ENCODE measurements at regions not wholly inside any gene's neighbourhood (a gene's known extent, or its start where the extent isn't known, plus 50 kb on each side); places are given as distances from the start of the nearest gene placed in this dataset.
"Not testable (repeated sequence)": the region's sequence is repeated elsewhere in the genome, so short reads cannot be mapped to it uniquely, and the experiment has no call there.

GRCh38 chr2:61736953-61737352, 116.9 kb downstream of the FAM161A start:
- no peak overlapping the region for H3K4me3 Mint-ChIP-seq
- ATAC-seq, result no peak
- H3K9me3 Mint-ChIP-seq, result no peaks in the 10 kb centered on the region
- H3K27ac Mint-ChIP-seq, result no peak overlapping the region
- no peaks in the 10 kb centered on the region for H3K27me3 Mint-ChIP-seq
- no peaks in the 10 kb centered on the region for H3K4me1 Mint-ChIP-seq
- DNase-seq, result no peak

- Mint-ChIP-seq H3K4me3 (no peak overlapping the region), H3K27ac (no peak overlapping the region), H3K9me3 (no peaks in the 10 kb centered on the region), H3K27me3 (no peaks in the 10 kb centered on the region), H3K4me1 (no peaks in the 10 kb centered on the region)
- ATAC-seq, result no peak
- DNase-seq, result no peak
Observed at GRCh38 chr2:61733563-61733962, 120.3 kb downstream of the FAM161A start.

- Mint-ChIP-seq H3K4me3 (no peak overlapping the region), H3K27me3 (no peaks in the 10 kb centered on the region), H3K9me3 (peaks cover 3 to 4% of the 10 kb centered on the region in 2 donors)
Observed at GRCh38 chr2:61732787-61733186, 121.1 kb downstream of the FAM161A start.

GRCh38 chr2:61727746-61728145, 126.1 kb downstream of the FAM161A start:
- Mint-ChIP-seq H3K9me3 (peaks cover 19 to 22% of the 10 kb centered on the region in 2 donors), H3K27ac (no peak overlapping the region), H3K27me3 (no peaks in the 10 kb centered on the region), H3K4me1 (peaks cover 14% of the 10 kb centered on the region), H3K4me3 (no peak overlapping the region)
- ATAC-seq (peak; percentile 52), DNase-seq (no peak)

More at GRCh38 chr2:61732787-61733186, 121.1 kb downstream of the FAM161A start:
- no peak for DNase-seq
- no peak overlapping the region for H3K27ac Mint-ChIP-seq
- no peak for ATAC-seq
- peaks cover 2% of the 10 kb centered on the region for H3K4me1 Mint-ChIP-seq

GRCh38 chr2:61726456-61727209, 127.2 kb downstream of the FAM161A start:
- ATAC-seq, result no peak

GRCh38 chr2:61723364-61723763, 130.5 kb downstream of the FAM161A start:
- H3K27ac Mint-ChIP-seq, H3K4me3 Mint-ChIP-seq, ATAC-seq, DNase-seq, H3K27me3 Mint-ChIP-seq: not testable (repeated sequence)
- Mint-ChIP-seq H3K9me3 (peaks cover 19 to 22% of the 10 kb centered on the region in 2 donors), H3K4me1 (peaks cover 14% of the 10 kb centered on the region)

More at GRCh38 chr2:61726456-61727209, 127.2 kb downstream of the FAM161A start:
- peaks cover 14% of the 10 kb centered on the region for H3K4me1 Mint-ChIP-seq
- no peak for DNase-seq
- H3K27me3 Mint-ChIP-seq, result no peaks in the 10 kb centered on the region
- no peak overlapping the region for H3K27ac Mint-ChIP-seq
- H3K9me3 Mint-ChIP-seq, result peaks cover 19 to 22% of the 10 kb centered on the region in 2 donors
- H3K4me3 Mint-ChIP-seq, result no peak overlapping the region

- Mint-ChIP-seq H3K4me1 (peaks cover 12% of the 10 kb centered on the region), H3K4me3 (no peak overlapping the region), H3K27me3 (peaks cover 7% of the 10 kb centered on the region), H3K27ac (no peak overlapping the region), H3K9me3 (peaks cover 16 to 19% of the 10 kb centered on the region in 2 donors)
- DNase-seq, result no peak
- no peak for ATAC-seq
Observed at GRCh38 chr2:61722800-61723199, 131.1 kb downstream of the FAM161A start.

GRCh38 chr2:61722318-61722717, 131.5 kb downstream of the FAM161A start:
- H3K4me1 Mint-ChIP-seq, result peaks cover 8% of the 10 kb centered on the region
- H3K27me3 Mint-ChIP-seq, result peaks cover 8% of the 10 kb centered on the region
- H3K4me3 Mint-ChIP-seq, result no peak overlapping the region
- ATAC-seq (no peak), DNase-seq (no peak)
- no peak overlapping the region for H3K27ac Mint-ChIP-seq
- peaks cover 11 to 14% of the 10 kb centered on the region in 2 donors for H3K9me3 Mint-ChIP-seq

GRCh38 chr2:61721382-61721781, 132.5 kb downstream of the FAM161A start:
- Mint-ChIP-seq H3K27ac (no peak overlapping the region), H3K27me3 (peaks cover 8% of the 10 kb centered on the region), H3K9me3 (peaks cover 5 to 6% of the 10 kb centered on the region in 2 donors), H3K4me1 (no peaks in the 10 kb centered on the region), H3K4me3 (no peak overlapping the region)
- ATAC-seq (no peak), DNase-seq (no peak)

GRCh38 chr2:61720911-61721310, 132.9 kb downstream of the FAM161A start:
- ATAC-seq (no peak), DNase-seq (no peak)
- H3K27me3 Mint-ChIP-seq, result peaks cover 8% of the 10 kb centered on the region
- no peak overlapping the region for H3K27ac Mint-ChIP-seq
- H3K9me3 Mint-ChIP-seq, result peaks cover 1 to 2% of the 10 kb centered on the region in 2 donors
- no peaks in the 10 kb centered on the region for H3K4me1 Mint-ChIP-seq
- H3K4me3 Mint-ChIP-seq, result no peak overlapping the region

GRCh38 chr2:61718965-61719364, 134.9 kb downstream of the FAM161A start:
- Mint-ChIP-seq H3K27me3 (peaks cover 8% of the 10 kb centered on the region), H3K9me3 (no peaks in the 10 kb centered on the region), H3K4me1 (no peaks in the 10 kb centered on the region), H3K4me3 (no peak overlapping the region), H3K27ac (no peak overlapping the region)
- DNase-seq, result no peak
- no peak for ATAC-seq

GRCh38 chr2:61715506-61715905, 138.4 kb downstream of the FAM161A start:
- no peak overlapping the region for H3K27ac Mint-ChIP-seq
- DNase-seq (no peak), ATAC-seq (no peak)
- no peak overlapping the region for H3K4me3 Mint-ChIP-seq
- no peaks in the 10 kb centered on the region for H3K9me3 Mint-ChIP-seq
- no peaks in the 10 kb centered on the region for H3K4me1 Mint-ChIP-seq
- H3K27me3 Mint-ChIP-seq, result peaks cover 8% of the 10 kb centered on the region

GRCh38 chr2:61714210-61714609, 139.7 kb downstream of the FAM161A start:
- H3K27me3 Mint-ChIP-seq, result peaks cover 8% of the 10 kb centered on the region
- H3K4me1 Mint-ChIP-seq, result no peaks in the 10 kb centered on the region
- no peak overlapping the region for H3K27ac Mint-ChIP-seq
- H3K4me3 Mint-ChIP-seq, result no peak overlapping the region
- no peak for ATAC-seq
- DNase-seq, result no peak
- H3K9me3 Mint-ChIP-seq, result no peaks in the 10 kb centered on the region

- Mint-ChIP-seq H3K4me1 (no peaks in the 10 kb centered on the region), H3K27ac (no peak overlapping the region)
Observed at GRCh38 chr2:61713457-61713856, 140.4 kb downstream of the FAM161A start.

GRCh38 chr2:61712060-61712459, 141.8 kb downstream of the FAM161A start:
- H3K27ac Mint-ChIP-seq, result no peak overlapping the region

More at GRCh38 chr2:61713457-61713856, 140.4 kb downstream of the FAM161A start:
- Mint-ChIP-seq H3K27me3 (peaks cover 8% of the 10 kb centered on the region), H3K9me3 (no peaks in the 10 kb centered on the region), H3K4me3 (no peak overlapping the region)
- DNase-seq (no peak), ATAC-seq (no peak)

GRCh38 chr2:61710711-61711110, 143.1 kb downstream of the FAM161A start:
- Mint-ChIP-seq H3K9me3 (no peaks in the 10 kb centered on the region), H3K4me3 (no peak overlapping the region), H3K4me1 (no peaks in the 10 kb centered on the region), H3K27me3 (no peaks in the 10 kb centered on the region), H3K27ac (no peak overlapping the region)
- ATAC-seq (no peak), DNase-seq (no peak)

More at GRCh38 chr2:61712060-61712459, 141.8 kb downstream of the FAM161A start:
- Mint-ChIP-seq H3K4me1 (no peaks in the 10 kb centered on the region), H3K27me3 (no peaks in the 10 kb centered on the region), H3K9me3 (no peaks in the 10 kb centered on the region), H3K4me3 (no peak overlapping the region)
- DNase-seq, result no peak
- no peak for ATAC-seq
